GM18517 (cell line): ENCODE measurements at regions not wholly inside any gene's neighbourhood (a gene's known extent, or its start where the extent isn't known, plus 50 kb on each side); places are given as distances from the start of the nearest gene placed in this dataset.

Source experiments
- ATAC-seq: cut with Tn5 transposase; IDR thresholded peaks from one replicate; pipeline ENCODE4 v1.9.1; 2021; ENCODE audit warnings: mild to moderate bottlenecking, moderate library complexity; ENCODE audit not compliant: unreplicated experiment

DNA sequence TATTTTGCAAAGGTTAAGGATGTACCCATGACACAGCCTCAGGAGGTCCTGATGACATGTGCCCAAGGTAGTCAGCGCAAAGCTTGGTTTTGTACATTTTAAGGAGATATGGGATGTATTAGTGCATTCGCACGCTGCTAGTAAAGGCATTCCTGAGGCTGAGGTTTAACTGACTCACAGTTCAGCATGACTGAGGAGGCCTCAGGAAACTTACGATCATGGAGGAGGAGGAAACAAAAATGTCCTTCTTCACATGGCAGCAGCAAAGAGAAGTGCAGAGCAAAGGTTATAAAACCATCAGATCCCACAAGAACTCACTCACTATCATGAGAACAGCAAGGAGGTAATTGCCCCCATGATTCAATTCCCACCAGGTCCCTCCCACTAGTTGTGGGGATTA lies 1017.4 kb downstream of the EFNB2 start:
- ATAC-seq: no peak

DNA sequence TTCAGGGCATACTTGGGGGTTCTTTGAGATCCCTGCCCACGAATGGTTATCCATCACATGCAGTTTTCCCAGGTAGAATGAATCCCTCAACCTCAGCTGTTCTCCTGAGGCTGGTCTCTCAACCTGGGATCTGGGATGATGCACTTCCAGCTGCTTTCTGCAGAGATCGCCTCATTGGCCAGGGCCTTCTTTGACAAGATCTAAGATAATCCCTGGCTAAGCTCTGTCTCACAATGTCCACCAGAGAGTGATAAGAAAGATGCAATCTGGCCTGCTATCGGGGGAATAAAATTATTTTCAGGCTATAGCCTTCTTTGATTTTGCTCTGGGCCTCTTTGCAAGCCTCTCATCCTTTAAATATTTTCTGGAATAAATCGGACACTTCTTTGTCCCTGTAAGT lies 1021.1 kb downstream of the EFNB2 start:
- no peak for ATAC-seq

DNA sequence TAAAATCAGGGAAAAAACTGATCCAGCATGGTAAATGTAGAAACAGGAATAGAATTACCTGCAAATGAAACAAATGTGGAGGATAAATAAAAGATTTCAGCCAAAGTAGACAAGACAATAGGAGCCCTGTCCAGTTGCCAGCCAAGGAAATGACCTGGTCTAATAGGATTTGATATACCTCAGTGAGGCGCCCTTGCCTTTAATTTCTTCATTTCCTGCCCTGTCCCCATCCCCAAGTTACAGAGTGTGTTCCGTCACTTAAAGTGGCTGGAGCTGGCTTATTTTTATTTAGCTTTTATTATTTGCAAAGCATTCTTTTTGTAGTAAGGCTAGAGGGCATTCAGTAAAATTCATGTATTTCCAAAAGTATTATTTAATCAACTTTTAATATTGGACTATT lies 1022.0 kb downstream of the EFNB2 start:
- no peak for ATAC-seq

DNA sequence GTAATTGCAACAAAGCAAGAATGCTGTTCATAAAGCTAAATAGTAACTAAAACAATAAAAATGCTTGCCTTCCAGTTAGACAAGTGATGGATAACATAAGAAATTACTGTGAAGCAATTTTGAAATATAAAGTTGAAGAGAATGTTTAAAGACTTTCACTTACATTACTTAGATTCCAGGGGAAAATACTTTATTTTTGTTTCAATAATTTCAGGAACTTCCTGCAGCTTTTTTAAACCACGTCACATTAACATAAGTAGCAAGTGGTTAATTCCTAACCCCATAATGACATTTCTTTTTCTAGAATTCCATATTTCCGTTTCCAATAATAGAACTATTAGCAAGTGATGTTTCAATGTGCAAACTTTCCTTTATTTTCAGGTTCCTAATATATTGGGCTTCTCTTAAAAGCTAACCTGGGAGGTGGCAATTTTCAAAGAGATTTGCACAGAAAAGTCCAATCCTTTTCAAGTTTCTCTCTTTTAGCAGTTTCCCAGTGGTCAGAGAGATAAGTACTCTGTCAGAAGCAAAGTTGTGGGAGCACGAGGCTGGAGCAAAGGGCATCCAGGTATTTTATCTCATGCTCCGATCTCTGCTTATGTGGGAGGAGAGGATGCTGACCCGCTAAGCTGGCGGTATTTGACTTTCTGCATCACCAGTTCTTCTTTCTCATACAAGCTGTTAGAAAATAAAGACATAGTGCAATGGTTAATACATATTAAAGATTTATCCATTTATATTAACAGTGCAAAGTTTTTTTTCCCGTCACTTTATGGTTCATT lies 1025.3 kb downstream of the EFNB2 start:
- ATAC-seq: no peak

DNA sequence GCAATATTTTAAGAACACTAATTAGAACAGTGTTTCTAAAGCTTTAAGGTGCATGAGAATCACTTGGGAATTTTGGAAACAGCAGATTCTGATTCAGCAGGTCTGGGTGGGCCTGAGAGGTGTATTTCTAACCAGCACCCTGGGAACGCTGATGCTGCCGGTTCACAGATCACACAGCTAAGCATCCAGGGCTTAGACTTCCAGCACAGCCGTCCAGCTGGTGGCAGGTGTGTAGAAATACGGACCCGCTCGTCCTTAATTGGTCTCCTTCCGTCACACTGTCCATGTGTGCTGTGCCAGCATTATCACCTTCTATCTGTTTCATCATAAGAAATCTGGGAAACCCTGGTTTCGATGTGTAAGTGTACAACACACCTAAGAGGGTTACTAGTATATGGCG lies 1029.0 kb downstream of the EFNB2 start:
- ATAC-seq: no peak

DNA sequence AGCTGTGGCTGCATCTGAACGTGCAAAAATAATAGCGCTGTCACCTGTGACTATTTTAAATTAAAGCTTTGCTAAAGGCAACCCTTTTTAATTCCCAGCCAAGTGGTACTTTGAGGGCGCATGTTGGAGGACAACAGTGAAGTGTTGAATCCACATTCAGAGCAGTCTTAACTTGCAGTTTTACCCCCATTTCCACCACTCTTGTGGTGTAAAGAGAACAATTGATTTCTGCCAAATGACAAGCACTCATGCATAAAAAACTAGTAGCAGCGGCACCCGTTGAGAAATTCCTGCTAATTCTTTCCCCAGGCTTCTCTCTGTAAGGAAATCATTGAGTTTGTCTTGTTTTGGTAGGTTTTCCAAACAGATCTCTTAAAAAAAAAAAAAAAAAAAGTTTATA lies 1033.3 kb downstream of the EFNB2 start:
- ATAC-seq: no peak

DNA sequence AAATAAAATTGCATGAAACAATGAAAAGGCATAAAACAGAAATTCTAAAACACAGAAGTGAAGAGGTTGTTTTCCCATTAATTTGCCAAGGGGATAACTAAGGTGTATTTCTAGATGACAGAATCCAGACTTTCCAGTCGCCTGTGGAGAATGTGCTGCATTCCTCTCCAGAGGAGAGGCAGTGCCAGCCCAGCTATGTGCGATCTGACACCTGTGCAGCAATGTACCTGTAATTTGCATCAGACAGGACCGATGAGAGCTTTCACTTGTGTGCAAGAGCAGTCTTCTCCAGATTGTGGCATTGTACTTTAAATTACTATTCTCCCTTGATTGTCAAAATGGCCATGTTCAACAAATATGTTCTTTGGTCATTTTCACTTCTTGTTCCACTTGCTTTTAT lies 1037.9 kb downstream of the EFNB2 start:
- no peak for ATAC-seq

DNA sequence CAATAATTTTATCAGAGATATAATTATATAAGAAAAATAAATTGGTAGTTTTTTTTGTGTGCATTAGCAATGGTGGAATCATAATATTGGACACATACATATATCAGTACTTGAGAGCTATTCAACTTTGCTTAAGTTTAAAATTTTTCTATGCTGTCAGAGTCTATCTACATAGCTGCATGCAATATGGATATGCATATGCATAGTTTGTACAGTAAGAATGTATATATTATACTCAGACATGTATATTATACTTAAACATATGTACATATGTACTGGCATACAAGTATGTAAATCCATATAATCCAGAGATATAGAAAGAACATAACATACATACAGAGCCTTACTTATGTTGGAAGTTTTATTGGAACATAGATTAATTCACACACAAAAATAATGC lies 1043.2 kb downstream of the EFNB2 start:
- no peak for ATAC-seq

DNA sequence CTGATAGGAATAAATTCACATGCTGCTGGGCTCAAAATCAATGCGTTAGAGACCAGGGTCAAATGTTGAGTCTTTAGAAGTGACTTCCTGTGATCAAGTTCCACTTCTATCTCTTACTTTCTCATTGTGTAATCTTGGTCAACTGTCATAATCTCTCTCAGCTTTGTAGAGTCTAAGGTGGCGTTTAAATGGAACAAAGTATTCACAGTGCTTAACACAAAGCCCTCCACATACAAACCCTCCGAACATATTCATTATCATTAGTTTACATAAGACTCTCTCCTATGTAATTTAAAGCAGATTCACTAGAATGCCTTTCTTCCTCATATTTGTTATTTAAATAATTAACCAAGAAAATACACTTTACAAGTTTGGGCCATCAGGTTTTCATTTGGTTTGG lies 1044.1 kb downstream of the EFNB2 start:
- ATAC-seq: no peak

DNA sequence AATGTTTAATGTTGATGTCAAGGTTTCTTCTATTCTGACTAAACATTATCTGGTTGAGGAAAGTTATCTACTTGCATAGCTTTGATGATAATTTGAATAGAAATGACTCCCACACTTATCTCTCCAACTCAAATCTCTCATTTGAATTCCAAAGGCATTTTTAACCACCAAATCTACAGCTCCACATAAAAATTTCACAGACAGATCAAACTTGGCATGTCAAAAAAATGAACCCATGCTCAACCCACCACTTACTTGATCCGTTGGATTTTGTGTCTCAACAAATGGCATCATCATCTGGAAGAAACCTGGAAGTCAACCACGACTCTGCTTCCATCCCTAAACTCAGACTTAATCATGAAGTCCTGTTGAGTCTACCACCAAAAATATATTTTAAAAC lies 1050.4 kb downstream of the EFNB2 start:
- no peak for ATAC-seq

DNA sequence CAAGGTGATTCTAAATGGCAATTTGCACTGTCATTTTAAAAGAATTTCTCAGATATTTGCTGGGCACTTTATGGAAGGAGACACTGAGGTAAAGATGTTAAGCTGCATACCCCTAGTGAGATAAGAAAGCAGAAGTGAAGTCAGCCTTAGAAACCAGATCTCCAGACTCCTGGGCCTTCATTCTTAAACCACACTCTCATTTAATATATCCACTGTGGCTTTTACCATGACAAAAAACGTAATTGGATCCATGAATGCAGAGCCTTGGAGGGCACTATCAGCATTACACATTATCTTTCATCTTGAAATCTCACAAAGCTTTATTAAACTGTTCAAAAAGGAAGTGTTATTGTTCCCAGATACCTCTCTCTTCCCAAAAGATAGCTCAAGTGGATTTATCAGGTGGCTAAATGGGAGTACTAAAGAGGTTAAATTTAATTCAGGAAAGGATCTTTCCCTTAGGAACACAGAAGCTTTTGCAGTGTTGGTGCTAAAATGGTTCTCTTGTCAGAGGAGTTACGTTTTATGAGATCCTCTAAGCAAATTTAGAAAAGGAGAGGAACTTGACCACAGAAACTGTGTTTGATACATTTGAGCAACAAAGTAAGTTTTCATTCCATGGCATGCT lies 1060.4 kb downstream of the EFNB2 start:
- ATAC-seq: no peak

DNA sequence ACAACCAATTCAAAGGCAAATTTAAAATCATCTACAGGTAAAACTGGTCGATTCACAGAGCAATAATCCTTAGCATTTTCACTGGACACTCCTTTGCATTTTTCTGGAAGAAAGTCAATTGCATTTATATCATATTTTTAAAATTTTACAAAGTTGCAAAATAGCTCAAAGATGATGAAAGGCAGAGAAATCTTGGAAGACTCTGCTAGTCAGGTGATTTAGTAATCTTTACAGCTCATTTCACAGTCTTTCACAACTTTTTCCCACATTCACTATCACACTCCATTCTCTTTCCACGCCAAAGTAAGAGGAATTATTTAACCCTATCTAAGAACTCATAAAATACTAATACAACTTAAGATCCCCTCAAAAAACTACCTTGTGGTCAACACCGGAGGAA lies 1063.8 kb downstream of the EFNB2 start:
- no peak for ATAC-seq

DNA sequence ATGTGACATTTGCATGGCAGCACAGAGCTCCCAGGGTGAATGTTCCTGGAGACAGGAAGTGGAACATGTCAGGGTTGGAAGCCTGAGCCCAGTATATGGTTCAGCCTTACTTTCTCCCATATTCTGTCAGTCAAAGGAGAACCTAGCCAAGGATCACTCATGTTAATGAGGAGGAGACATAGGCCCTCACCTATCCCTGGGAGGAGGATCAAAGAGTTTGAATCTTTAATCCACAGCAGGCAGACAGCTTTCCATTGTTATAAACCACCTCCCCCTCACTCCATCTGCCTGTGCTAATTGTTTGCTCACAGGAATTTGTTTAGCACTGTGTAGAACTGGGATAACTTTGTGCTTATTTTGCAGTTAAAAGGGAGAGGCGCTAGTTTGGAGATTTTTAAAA lies 1069.1 kb downstream of the EFNB2 start:
- ATAC-seq: no peak

DNA sequence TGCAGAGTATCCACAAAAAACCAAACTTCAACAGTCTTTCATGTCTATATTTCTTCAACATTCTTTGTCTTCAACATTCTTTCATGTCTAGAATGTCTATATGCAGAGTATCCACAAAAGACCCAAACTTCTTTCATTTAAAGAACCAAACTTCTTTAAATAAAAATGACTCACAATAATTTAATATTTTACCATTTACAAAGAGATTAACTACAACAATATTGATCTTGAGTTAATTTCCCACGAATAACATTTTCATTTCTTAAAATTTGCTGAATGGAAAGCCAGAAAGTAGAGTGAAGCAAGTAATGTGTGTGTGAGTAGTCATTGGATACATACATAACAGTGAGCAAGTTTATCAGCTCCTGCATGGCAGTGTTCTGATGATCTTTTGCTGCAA lies 1069.7 kb downstream of the EFNB2 start, which contains the start of gene DAOA:
Gene DAOA, plus strand, starts transcription at position 301 of the 400 bp plus-strand sequence.
- no peak for ATAC-seq

DNA sequence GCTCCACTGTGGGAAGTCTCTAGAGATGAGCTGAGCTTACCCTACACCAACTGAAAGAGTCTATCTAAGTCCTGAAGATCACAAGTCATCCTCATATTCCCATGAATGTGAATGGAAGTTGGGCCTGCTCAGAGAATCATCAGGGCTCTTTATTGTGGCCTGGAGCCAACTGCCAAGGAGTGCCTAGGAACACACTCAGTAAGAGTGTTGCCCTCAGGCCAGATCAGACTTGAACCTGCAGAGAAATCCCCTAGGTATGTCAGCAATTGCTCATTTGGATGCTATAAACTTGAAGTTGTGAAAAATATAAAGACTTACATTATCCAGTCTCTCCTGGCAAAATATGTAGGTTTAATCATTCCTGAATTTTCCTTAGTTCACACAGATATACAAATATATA lies 1070.2 kb downstream of the EFNB2 start:
- no peak for ATAC-seq

DNA sequence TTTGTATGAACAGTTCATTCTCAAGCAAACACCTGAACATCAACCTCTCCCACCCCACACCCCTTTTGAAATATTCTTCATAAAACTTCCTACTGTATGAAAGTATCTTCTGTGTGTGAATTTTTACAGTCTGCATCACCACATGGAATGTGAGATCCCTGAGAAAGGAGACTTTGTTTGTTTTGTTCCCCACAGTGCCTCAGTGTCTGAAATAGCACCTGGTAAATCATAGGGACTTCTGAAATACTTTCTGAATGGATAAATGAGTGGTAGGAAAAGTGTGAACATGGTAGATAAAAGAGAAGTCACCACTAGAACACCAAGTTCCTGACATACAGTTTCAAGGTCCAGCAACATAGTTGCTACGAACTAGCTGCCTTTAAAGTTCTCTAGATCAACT lies 1071.2 kb downstream of the EFNB2 start:
- no peak for ATAC-seq

DNA sequence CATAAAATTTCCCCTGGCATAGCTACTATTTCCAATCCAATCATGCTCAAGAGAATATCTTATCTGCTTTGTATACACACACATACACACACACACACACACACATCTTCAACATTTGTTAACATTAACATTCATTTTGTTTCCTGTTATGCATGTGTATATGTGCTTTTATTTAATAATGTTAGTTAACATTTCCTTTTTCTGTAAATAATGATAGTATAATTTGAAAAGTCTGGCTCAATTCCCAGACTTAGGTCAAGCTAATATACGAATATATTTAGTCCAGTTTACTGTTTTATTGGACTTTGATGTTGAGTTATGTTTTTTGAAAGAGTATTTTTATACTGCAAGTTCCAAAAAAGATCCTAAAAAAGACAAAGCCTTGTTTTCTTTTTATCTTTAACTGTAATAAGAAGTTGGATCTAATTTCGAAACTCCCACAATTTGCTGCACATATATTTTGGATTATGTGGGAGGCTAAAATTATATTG lies 1072.4 kb downstream of the EFNB2 start:
- ATAC-seq: no peak

DNA sequence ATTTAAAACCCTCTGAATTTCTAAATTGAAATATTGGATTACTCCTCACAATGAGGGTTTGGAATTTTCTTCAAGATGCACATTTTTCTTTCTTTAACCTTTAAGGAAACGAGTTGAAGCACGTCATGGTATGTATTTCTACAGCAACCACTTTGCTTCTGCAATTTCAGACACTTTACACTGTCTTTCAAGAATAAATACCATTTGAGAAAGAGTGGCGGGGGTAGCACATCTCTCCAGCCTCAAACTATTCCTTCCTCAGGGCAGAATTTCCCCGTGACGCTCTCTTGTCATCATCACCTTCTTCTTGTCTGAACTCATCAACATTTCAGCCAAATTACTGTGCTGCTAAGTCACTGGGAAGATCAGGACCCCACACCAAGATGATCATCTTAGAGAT lies 1073.4 kb downstream of the EFNB2 start:
- ATAC-seq: no peak

DNA sequence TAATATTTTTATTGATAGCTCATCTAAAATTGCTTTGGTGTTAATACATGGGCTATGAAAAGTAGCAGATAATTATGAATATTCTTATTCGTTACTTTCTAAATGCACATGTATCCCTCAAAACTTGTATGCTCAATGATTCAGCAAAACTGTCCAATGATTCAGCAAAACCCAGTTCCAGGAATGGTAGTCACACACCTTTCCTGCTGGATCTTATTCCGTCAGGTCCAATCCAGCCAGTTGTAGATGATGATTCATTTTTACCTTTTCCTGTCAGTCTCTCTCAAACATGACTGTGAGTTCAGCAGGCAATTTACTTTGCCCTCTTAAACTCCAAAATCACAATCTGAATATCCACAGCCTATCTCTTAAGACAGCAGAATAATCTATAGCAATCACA lies 1082.6 kb downstream of the EFNB2 start:
- ATAC-seq: no peak

DNA sequence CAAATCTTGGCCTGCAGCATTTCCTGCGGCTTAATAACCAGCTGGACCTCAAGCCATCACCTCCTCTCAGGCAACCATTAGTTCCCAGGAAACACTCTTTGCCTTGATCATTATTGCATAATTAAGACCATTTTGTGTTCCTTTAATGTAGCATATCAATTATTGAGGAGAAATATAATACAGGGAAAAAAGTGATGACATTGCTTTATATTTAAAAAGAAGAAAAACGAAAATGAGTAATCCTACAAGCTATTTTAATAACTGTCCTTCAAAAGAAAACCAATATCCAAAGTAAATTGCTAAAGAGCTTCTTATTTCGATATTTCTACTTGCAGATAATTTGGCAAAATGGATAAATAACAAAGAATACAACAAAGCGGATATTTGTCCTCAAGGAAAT lies 1084.7 kb downstream of the EFNB2 start:
- no peak for ATAC-seq

DNA sequence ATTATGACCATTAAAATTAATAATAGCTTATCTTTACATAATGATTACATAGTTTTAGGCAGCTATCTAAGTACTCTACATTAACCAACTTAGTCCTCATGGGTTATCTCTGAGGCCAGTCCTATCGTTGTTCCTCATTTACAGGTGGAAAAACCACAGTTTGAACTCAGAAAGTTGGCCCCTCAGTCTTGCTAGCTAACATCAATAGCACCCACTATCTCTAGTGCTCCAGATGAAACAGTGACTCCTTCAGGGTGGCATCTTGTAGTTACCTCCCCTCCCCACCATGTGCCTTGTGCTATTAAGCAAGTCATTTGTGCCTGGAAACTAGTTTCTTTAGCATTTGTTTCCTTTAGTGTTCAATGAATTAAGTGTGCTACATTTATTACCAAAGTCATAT lies 1086.7 kb downstream of the EFNB2 start:
- ATAC-seq: no peak

DNA sequence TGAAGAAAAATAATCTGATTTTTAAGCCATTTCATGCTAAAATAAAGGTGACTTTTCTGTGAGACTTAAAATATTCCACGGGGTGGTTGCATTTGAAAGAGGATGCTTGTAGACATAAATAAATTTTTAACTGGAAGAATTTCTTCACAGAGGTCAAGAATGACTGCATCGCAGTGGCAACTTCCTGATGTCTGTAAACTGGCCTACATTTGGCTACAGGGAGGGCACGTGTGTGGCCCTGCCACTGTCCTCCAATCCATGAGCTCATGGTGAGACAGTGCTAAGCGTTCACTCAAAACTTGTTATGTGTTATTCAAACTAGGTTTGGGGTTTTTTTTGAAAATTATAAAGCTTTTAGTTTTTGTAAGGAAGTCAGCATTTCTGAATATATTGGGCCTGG lies 1089.3 kb downstream of the EFNB2 start:
- no peak for ATAC-seq

DNA sequence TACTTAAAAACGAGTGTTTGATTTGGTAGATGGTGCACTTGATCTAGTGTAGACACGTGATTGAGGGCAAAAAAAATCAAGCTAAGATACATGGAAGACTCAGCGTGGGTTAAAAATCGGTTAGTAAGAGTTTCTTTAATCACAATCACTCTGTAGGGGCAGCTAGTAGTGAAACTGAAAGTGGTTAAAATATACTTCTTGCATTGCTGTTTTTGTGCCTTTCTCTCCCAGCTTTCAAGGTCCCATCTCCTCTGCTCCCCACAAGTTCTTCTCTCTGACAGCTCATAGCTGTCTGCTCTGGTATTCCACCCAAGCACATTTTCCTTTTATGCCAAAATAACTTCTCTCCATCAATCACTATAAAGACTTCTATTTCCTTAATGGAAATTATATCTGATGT lies 1089.7 kb downstream of the EFNB2 start:
- no peak for ATAC-seq
